CD1c-positive myeloid dendritic cell (primary cell): ENCODE measurements at regions not wholly inside any gene's neighbourhood (a gene's known extent, or its start where the extent isn't known, plus 50 kb on each side); places are given as distances from the start of the nearest gene placed in this dataset.

Experiments used
- DNase-seq: peaks from one replicate; pipeline ENCODE4 v3.0.0-alpha.2; 2016; ENCODE audit errors: extremely low spot score

DNA sequence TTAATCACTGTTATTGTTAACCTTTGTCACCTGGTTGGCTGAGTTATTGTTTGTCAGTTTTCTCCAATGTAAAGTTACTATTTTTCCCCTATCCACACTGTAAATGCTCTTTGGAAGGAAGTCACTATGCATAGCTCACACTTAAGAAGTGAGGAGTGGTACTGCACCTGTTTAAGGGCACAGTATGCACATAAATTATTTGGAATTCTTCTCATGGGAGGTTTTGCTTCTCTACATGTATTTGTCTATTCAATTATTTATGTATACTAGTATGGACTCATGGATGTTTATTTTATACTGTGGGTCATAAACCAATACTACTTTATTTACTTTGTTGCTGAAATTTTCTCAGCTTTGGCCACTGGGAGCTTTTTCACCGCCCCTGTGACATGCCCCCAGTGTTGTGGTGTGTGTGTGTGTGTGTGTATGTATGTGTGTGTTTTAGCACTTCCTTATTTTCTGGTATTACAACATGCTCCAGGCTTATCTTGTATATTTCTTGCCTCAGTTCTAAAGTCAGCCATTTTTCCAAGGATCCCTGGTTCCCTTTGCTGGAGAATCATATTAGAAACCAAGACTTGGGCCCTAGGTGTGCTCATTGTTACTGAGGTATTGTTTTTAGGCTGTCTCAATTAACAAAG is 290.5 kb downstream of the KBTBD8 start:
- DNase-seq: peak; percentile 52

DNA sequence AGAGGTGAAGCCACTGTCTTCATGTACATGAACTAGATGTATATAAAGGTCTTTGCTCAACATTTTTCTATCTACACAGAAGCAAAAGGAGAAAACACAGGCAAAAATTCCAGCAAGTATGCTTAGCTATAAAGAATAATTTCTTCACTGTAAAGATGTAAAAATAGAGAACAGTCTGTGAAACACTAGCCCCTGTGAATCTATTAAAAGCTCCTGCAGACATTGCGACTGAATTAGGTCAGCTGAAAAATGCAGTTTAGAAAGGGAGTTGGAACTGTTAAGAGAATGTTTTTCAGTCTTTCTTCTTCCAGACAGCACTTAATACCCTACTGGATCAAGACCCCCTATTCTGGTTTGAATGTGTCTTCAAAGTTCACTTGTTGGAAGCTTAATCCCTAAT is 291.5 kb downstream of the KBTBD8 start:
- DNase-seq: no peak

DNA sequence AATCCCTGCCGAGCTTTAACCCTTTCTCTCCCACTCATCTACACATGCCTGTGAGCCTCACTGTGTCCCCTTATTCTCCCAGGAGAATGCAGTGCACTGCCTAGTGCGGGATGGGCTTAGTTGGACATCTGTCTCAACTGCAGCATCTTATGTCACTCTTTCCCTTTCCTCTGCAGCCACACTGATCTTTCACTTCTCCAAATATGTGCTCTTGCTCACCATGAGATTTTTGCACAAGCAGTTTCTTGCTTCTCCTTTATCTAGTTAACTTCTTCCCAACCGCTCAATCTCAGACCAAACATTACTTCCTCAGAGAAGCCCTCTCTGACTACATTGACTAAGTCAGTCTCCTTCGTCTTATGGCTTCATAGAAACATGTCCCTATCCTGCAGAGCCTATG is 292.3 kb downstream of the KBTBD8 start:
- peak; percentile 83 for DNase-seq

DNA sequence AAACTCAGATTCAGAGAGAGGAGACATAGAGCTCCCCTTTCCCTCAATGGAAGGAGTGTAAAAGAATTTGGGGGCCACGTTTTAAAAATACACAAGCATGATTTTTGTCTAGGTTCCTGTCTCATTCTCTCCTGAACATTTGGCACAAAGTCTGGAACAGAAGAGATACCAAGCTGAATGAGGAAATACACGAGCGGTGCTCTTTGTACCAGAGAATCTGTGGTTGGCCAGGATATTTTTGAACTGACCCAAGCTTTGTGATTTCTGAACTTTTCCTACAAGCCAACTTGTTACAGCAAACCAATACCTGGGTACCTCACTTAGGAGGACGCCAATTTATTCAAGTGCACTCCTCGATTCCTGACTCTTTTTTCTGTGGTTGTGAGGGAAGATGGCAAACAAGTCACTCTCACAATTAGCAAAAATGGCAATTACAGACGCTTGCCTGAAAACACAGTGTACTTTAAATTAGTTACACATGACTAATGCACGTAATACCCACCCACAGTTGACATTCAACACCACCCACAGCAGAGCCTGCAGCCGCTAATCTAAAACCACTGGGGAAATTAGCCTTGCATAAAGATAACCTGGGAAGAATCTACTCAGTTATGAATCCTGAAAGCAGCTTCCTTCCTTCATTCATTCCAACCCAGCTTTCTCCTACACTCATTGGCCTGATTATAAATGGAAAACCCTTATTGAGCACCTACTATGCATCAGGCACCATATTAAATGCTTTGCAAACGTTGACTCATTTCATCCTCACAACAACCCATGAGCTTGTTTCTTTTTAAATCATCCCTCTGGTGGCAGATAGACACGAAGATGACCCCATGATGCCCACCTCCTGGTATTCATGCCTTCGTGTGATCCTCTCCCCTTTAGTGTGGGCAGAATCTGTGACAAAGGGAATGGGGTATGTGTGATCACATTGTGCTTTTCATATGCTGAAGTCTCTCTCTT is 293.5 kb downstream of the KBTBD8 start:
- DNase-seq: peak; percentile 57

DNA sequence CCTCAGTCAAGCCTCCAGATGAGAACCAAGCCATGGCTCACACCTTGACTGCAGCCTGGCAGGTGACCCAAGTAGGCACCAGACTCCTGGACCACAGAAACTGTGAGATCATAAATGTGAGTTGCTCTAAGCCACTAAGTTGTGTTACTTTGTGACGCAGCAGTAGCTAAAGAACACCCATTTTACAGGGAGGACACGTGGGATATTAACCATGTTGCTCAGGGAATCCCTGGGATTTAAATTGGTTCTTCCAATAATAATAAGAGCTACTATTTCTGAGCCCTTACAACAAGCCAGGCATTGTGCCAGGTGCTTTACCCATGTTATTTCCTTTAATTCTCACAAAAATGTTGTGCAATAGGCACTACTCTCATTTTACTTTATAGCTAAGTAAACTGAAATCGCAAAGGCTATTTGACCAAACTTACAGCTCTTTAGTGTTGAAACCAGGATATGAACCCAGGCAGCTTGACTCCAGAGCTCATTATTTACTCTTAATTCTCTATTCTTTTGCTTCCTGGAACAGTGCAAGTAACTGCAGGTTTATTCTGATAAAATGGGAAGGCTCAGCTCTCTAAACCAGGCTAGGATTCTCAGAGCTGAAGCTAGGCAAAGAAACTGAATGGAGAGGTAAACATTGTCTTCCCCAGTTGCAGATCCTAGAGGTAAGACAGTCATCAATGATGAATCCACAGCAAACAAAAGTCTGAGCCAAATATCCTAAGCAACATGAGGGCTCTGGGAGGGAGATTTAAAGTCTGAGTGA is 294.4 kb downstream of the KBTBD8 start:
- DNase-seq: peak; percentile 20

DNA sequence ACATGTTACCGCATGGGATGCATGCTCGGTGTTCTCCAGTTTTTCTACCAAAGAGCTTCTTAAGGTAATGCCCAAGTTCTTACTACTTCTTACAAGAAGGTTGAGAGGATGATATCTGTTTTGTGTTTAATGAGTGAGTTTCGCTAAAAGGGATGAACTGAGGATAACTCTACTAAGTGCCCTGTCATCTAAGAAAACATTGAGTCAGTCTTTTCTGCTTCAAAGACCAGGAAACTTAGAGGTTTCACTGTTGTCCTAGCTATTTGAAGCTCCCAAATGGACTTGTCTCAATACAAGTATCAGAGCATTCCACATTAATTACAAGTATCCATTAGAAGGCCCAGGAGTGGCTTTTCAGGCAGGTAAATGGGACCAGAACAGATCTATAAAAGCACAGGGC is 296.2 kb downstream of the KBTBD8 start:
- no peak for DNase-seq

DNA sequence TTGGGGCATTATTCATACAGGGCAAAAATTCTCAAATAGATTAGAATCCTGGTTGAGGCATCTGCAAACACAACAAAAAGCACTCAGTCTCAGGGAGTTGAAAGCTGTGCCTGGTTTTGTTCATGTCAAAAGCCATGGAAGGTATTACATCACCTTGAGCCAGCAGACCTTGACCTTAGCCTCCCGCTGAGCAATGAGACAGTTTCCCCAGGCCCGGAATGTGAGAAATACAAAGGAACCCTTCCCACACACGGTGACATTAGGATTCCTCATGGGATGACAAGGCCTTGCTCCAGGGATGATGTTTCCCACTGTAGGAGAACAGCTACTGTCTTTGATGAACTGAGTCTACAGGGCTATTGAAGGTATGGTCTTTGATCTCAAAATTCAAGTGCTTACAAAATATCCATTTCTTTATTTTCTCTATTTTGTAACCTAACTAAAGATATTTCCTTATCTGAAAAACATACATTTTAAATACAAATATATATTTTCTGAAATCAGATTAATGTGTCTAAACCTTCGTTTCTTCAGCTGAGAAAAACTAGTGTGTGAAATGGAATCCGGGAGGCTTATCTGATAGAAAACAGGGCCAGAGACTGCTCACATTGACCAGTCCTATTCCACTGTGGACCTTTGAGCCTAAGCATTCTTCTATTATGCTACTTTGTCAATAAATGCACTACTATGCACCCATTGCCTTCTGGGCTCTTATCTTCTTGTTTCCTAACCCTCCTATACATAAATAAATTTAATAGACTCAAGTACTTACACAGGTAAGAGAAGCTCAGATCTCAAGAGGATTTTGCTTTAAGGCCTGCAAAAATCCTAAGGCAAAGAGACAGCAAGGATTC is 298.2 kb downstream of the KBTBD8 start:
- no peak for DNase-seq

DNA sequence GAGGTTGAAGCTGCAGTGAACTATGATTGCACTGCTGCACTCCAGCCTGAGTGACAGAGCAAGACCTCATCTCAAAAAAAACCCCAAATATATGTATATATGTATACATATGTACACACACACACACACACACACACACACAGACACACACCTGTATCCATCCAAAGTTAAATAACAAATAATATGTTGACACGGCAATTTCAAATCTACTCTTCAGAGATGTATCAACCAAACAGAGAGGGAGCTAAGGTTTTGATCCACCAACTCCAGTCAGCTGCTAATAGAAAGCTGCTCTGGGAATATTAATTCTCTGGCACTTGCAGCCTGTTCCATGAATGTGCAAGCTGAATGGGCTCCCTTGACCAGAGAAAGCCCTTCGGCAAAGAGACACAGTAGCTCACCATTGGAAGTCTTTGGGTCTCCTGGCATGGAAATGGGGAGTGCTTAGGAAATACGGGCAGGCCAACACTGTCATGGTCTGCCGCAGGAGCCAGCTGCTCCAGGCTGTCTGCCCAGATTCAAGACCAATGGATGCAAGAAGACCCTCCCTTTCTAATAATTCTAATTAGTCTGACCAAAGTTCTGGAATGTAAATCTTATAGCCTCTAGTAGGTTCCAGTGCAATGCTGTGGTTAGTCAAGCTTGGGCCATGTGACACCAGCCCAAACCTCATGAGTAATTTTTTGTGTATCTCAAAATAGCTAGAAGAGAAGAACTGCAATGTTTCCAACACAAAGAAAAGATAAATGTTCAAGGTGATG is 299.8 kb downstream of the KBTBD8 start:
- DNase-seq: no peak

DNA sequence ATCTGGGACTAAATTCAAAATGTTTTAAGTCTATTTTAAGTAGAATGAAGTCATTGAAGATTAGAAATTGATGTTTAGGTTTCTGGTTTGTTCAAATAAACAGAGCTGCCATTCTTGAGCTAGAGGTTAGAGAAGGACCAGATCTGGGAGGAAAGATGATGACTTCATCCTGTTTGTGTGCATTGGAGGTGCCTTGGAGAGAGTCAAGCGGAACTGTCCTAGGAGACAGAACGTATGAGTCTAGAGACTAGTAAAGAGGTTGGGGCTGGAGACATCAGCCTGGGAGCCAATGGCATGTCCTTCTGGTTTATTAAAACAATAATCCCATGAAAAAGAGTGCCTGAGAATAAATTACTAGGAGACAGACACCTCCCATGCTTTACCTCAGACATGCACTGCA is 303.4 kb downstream of the KBTBD8 start:
- DNase-seq: no peak

DNA sequence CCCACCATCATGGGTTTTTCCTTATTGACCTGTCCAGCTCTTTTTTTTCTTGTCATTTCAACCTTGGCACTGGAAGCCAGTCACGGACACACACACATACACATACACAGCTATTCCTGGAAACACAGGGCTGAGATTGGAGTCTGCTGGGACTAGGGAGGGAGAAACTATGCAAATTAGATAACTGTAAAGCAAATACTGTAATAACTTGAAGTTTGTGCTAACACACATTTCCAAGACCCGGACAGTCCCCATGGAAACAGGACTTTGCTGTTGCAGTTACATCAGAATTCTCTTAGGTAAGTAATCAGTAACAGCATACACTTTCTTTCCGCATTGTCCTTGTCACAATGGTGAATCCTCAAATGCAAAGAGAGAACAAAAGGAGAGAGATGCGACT is 304.4 kb downstream of the KBTBD8 start:
- DNase-seq: no peak

DNA sequence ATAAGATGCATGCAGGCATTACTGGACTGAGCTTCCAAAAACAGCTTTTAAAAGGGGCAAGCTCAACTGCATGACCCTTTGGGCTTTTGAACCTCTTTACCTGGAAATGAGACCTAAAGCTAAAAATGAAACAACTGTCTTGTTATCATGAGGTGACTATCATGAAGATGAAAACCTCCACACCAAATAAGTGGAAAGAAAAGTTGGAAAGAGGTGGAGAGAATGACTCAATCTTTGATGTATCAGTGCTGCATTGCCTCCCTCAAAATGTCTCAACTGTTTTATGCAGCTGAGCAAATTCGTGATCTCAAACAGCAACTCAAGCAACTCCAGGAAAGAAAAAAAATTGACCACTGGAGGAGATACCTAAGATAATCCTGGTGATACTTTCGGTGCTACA is 307.1 kb downstream of the KBTBD8 start:
- DNase-seq: no peak

DNA sequence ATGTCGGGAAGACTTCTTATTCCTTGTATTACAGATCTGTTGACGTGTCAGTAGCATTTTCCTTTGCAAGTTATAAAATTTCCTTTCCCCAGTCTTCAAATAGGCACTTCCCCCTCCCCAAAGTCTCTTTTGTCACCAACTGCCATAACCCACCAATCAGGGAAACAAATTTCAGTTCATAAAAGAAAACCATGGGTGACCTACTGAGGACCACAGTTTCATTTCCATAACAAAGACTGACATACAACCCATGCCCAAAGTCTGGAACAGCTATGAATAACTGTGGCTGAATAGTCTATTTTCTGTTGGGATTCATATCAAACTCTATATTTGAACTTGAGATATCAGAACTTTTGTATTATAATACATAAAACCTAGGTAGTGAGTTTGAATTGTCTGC is 307.8 kb downstream of the KBTBD8 start:
- DNase-seq: no peak

DNA sequence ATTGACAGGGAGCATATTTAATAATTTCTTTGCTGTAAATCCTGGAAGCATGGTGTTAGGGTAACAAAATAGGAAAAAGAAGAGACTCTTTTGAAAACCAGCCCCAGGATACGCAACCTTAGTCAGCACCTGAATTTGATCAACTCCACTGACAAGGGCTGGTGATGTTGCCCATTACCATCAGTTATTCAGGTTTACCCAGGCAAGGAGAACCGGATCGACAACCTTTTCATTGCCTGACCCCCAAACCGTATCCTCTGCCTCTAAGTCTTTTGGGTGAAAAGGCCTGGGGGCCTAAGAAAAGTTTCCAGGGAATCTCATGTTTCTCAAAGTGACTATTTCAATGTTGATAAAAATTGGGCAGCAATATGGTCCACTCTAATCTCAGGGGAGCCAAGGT is 313.3 kb downstream of the KBTBD8 start:
- no peak for DNase-seq

DNA sequence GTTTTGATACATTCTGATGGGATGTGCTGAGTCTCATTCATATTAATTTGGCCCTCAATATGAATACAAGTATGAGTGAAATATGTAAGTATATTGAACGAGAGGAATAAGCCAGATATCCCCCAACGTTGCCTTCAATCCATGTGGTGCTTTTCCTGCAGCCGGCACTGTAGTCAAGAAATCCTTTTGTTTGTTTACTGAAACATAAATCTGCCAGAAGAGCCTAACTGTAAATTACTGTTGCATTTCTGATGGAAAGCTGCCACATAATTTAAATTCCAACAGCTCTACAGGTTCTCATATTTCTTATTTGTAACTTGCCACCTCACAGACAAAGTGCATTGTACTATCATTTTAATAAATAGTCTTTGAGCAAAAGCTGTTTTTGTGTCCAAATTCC is 314.0 kb downstream of the KBTBD8 start:
- DNase-seq: no peak

DNA sequence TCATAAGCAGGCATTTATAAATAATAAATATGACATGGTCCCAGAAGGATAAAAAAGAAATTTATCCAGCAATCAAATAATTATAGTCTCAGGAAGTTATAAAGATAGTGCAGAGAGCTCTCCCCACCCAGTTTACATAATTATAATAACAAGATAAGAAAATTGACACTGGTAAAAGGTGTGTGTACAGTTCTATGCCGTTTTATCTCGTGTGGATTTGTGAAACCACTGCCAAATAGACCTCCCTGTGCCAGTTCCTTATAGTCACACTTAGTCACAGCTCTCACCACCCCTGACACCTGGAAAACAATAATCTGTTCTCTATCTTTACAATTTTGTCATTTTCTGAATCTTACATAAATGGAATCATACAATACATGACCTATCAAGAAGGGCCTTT is 320.1 kb downstream of the KBTBD8 start:
- no peak for DNase-seq

DNA sequence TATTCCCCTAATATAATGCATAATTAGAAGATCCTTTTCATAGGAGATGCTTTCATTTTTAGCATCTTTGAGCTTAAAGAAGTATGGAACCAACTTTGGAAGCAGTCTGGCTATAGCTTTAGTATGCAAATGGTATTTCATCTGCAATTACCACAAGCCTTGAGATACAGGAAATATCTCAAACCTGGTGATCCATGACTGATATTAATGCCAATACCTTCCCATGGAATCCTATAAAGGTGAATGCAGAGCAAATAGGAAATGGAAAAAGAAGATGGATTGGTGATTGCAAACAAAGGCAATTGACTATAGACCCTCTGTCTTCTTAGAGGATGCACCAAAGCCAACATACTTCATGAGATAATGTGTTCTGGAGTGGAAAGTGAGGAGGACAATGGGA is 326.4 kb downstream of the KBTBD8 start:
- DNase-seq: no peak
